ENCODE measurements at regions not wholly inside any gene's neighbourhood (a gene's known extent, or its start where the extent isn't known, plus 50 kb on each side); places are given as distances from the start of the nearest gene placed in this dataset.

GRCh38 chr4:56222514-56222913 lies 164.8 kb downstream of the AASDH start:
- TF ChIP-seq CTCF (IDR thresholded peaks at IDR 0.05; ENCODE audit: low read depth, low read length): no peak
- TF ChIP-seq POLR2A (IDR thresholded peaks at IDR 0.05; ENCODE audit: extremely low read depth, insufficient read length): no peak
